Osteoblast (primary cell): ENCODE measurements at regions not wholly inside any gene's neighbourhood (a gene's known extent, or its start where the extent isn't known, plus 50 kb on each side); places are given as distances from the start of the nearest gene placed in this dataset.

Experiments
- DNase-seq: peaks from one replicate; pipeline ENCODE4 v3.0.0; 2011; ENCODE audit warnings: low spot score, mixed read lengths; ENCODE audit not compliant: insufficient read length; ENCODE audit errors: missing footprints
- H2AFZ ChIP-seq: 2 replicates; pipeline ENCODE4 v1.6.0; 2011; ENCODE audit warnings: mild to moderate bottlenecking, low read length
- H3K27ac ChIP-seq: 2 replicates; pipeline ENCODE4 v1.5.1; 2011; ENCODE audit warnings: mild to moderate bottlenecking, low read depth, low read length, moderate library complexity
- H3K27me3 ChIP-seq: 2 replicates; pipeline ENCODE4 v1.6.0; 2012; ENCODE audit warnings: mild to moderate bottlenecking, control low read depth, inconsistent platforms, low read length, moderate library complexity; ENCODE audit not compliant: insufficient read depth
- H3K36me3 ChIP-seq: 2 replicates; pipeline ENCODE4 v1.5.1; 2011; ENCODE audit warnings: mild to moderate bottlenecking, low read length, control low read depth, moderate library complexity; ENCODE audit not compliant: insufficient read depth
- H3K4me1 ChIP-seq: 2 replicates; pipeline ENCODE4 v1.5.1; 2011; ENCODE audit warnings: mild to moderate bottlenecking, low read length, control low read depth, moderate library complexity; ENCODE audit not compliant: insufficient read depth
- H3K4me2 ChIP-seq: 2 replicates; pipeline ENCODE4 v1.6.0; 2011; ENCODE audit warnings: mild to moderate bottlenecking, low read length; ENCODE audit not compliant: insufficient read depth
- H3K4me3 ChIP-seq: fragments of 200-600 bp; sonication (generic); 3 replicates; pipeline ENCODE4 v1.5.1; 2012; ENCODE audit warnings: mild to moderate bottlenecking, low read length, inconsistent platforms; ENCODE audit not compliant: insufficient read depth
- H3K79me2 ChIP-seq: 2 replicates; pipeline ENCODE4 v1.6.0; 2012; ENCODE audit warnings: mild to moderate bottlenecking, low read length, control low read depth, inconsistent platforms; ENCODE audit not compliant: insufficient read depth
- H3K9me3 ChIP-seq: 2 replicates; pipeline ENCODE4 v1.5.1; 2011; ENCODE audit warnings: low read depth, low read length, control low read depth
- H4K20me1 ChIP-seq: 2 replicates; pipeline ENCODE4 v1.6.0; 2012; ENCODE audit warnings: mild to moderate bottlenecking, low read length, control low read depth; ENCODE audit not compliant: insufficient read depth
- TF ChIP-seq, protein P1 (sequence below): IDR thresholded peaks from 2 replicates; pipeline ENCODE4 v1.5.1; 2011; ENCODE audit warnings: mild to moderate bottlenecking, low read depth, low read length, moderate library complexity; ENCODE audit errors: extremely low read depth

DNA sequence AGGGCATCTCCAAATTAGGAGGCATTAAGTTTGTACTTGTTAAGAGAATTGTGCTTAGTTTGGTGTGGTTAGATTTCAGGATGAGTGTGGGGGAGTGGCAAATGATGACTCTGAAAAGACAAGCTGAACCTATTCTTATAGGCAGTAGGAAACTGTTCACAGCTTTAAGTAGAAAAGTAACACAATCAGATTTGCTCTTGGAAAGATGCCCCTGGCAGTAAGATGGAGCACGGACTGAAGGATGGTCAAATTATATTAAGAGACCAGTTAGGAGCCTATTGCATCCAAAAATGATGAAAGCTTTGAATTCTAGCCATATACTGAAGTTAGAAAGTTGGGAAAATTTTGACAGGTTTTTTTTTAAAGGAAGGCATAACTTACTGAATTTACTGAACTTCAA lies 254.2 kb upstream of the MEF2C start:
- Histone ChIP-seq H2AFZ (no peak overlapping the region), H3K27me3 (peaks cover 2% of the 10 kb centered on the region), H3K4me1 (no peaks in the 10 kb centered on the region), H3K79me2 (no peaks in the 10 kb centered on the region), H3K36me3 (no peaks in the 10 kb centered on the region), H4K20me1 (no peaks in the 10 kb centered on the region), H3K4me2 (no peak overlapping the region), H3K9me3 (no peaks in the 10 kb centered on the region), H3K4me3 (no peak overlapping the region), H3K27ac (no peak overlapping the region)
- TF ChIP-seq, protein P1, sequence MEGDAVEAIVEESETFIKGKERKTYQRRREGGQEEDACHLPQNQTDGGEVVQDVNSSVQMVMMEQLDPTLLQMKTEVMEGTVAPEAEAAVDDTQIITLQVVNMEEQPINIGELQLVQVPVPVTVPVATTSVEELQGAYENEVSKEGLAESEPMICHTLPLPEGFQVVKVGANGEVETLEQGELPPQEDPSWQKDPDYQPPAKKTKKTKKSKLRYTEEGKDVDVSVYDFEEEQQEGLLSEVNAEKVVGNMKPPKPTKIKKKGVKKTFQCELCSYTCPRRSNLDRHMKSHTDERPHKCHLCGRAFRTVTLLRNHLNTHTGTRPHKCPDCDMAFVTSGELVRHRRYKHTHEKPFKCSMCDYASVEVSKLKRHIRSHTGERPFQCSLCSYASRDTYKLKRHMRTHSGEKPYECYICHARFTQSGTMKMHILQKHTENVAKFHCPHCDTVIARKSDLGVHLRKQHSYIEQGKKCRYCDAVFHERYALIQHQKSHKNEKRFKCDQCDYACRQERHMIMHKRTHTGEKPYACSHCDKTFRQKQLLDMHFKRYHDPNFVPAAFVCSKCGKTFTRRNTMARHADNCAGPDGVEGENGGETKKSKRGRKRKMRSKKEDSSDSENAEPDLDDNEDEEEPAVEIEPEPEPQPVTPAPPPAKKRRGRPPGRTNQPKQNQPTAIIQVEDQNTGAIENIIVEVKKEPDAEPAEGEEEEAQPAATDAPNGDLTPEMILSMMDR = no peak
- no peak for DNase-seq

DNA sequence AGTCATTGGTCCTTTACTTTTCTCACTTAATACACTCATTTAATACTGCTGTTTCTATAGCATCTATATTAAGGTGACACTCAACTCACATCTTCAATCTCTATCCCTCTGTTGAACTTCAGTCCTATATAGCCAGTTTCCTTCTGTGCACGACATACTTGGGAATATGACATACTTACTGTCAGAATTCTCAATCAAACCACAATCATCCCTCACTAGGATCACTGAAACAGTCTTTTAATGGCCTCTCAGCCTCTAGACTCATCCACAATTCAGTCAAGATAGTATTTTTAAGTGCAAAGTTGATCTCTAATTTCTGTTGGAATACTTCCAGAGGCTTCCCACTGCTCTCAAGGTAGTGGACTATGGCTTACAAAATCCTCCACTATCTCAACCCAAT lies 251.0 kb upstream of the MEF2C start:
- Histone ChIP-seq H3K9me3 (no peaks in the 10 kb centered on the region), H3K79me2 (no peaks in the 10 kb centered on the region), H3K4me3 (no peak overlapping the region), H2AFZ (no peak overlapping the region), H3K36me3 (no peaks in the 10 kb centered on the region), H3K4me1 (no peaks in the 10 kb centered on the region), H3K4me2 (no peak overlapping the region), H3K27me3 (peaks cover 2% of the 10 kb centered on the region), H3K27ac (no peak overlapping the region), H4K20me1 (no peaks in the 10 kb centered on the region)
- no peak for DNase-seq
- TF ChIP-seq, protein P1 = no peak

DNA sequence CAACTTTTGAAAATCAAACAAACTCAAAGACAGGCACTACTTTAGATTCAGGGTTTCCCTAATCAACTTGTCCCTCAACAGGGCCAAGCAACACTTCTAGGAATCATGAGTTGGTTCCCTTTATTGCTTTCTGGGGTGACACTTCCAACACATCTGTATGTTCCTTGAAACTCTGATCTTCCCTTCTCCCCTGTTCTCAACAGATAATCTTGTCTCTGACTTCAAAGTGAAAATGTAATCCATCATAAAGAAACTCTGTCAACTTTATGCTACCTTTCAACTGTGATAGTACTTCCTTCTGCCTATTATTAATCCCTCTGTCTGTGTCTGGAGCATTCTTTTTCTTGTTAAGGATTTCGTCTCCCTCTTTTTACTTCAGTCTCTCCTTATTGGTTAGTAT lies 250.1 kb upstream of the MEF2C start:
- H3K9me3 ChIP-seq = no peaks in the 10 kb centered on the region
- no peaks in the 10 kb centered on the region for H3K79me2 ChIP-seq
- DNase-seq = no peak
- TF ChIP-seq, protein P1 = no peak
- no peak overlapping the region for H3K4me2 ChIP-seq
- no peak overlapping the region for H3K4me3 ChIP-seq
- H3K27ac ChIP-seq = no peak overlapping the region
- no peaks in the 10 kb centered on the region for H3K36me3 ChIP-seq
- H3K4me1 ChIP-seq = no peaks in the 10 kb centered on the region
- no peaks in the 10 kb centered on the region for H4K20me1 ChIP-seq
- no peak overlapping the region for H2AFZ ChIP-seq
- H3K27me3 ChIP-seq = peaks cover 2% of the 10 kb centered on the region

DNA sequence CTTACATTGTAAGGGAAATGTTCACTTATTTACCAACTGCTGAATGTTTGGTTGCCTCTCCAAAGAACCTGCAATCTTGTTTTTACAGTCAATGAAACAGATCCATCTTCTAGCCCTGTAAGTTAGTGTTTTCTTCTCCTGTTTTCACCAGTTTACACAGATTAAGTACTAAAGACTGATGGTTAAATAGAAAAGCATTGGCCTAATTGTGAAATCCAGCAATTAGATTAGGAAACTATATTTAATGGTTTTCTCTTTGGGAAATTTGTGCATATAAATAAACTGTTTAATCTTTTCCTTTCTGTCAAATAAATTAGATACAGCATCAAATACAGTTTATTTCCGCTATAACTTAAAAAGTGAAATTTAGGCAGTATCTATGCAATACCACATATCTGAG lies 247.9 kb upstream of the MEF2C start:
- Histone ChIP-seq H3K9me3 (no peaks in the 10 kb centered on the region), H3K27ac (no peak overlapping the region), H3K4me3 (no peak overlapping the region), H2AFZ (no peak overlapping the region), H3K36me3 (no peaks in the 10 kb centered on the region), H3K4me1 (no peaks in the 10 kb centered on the region), H3K79me2 (no peaks in the 10 kb centered on the region), H4K20me1 (no peaks in the 10 kb centered on the region), H3K27me3 (no peaks in the 10 kb centered on the region), H3K4me2 (no peak overlapping the region)
- TF ChIP-seq, protein P1 = no peak
- no peak for DNase-seq
